ENCODE measurements at regions not wholly inside any gene's neighbourhood (a gene's known extent, or its start where the extent isn't known, plus 50 kb on each side); places are given as distances from the start of the nearest gene placed in this dataset.

DNA sequence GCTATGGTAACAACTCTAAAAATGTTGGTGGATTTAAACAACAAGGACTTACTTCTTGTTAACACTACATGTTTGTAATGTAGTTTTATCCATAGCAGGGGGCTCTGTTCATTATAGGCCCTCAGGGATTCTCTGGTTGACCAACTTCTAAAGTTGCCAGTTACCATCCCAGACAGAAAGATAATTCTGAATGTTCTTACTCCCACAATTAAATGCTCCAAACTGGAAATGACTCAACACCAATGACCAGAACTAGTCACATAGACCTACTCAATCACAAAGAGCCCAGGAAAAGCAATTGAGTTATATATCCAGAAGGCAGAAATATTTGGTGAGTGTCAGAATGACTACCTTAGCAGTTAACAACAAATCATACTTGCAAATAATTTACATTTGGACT is 199.3 kb upstream of the UMPS start:
- Mint-ChIP-seq H3K4me1 (no peaks in the 10 kb centered on the region), H3K27ac (no peak overlapping the region), H3K9me3 (no peaks in the 10 kb centered on the region), H3K27me3 (ENCODE audit: low read depth, poor library complexity) (peaks cover 5% of the 10 kb centered on the region), H3K4me3 (no peak overlapping the region), H3K36me3 (ENCODE audit: low read depth) (peaks cover 23% of the 10 kb centered on the region)
- no peak for DNase-seq
- TF ChIP-seq, protein P1, sequence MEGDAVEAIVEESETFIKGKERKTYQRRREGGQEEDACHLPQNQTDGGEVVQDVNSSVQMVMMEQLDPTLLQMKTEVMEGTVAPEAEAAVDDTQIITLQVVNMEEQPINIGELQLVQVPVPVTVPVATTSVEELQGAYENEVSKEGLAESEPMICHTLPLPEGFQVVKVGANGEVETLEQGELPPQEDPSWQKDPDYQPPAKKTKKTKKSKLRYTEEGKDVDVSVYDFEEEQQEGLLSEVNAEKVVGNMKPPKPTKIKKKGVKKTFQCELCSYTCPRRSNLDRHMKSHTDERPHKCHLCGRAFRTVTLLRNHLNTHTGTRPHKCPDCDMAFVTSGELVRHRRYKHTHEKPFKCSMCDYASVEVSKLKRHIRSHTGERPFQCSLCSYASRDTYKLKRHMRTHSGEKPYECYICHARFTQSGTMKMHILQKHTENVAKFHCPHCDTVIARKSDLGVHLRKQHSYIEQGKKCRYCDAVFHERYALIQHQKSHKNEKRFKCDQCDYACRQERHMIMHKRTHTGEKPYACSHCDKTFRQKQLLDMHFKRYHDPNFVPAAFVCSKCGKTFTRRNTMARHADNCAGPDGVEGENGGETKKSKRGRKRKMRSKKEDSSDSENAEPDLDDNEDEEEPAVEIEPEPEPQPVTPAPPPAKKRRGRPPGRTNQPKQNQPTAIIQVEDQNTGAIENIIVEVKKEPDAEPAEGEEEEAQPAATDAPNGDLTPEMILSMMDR (IDR thresholded peaks at IDR 0.05), result no peak

DNA sequence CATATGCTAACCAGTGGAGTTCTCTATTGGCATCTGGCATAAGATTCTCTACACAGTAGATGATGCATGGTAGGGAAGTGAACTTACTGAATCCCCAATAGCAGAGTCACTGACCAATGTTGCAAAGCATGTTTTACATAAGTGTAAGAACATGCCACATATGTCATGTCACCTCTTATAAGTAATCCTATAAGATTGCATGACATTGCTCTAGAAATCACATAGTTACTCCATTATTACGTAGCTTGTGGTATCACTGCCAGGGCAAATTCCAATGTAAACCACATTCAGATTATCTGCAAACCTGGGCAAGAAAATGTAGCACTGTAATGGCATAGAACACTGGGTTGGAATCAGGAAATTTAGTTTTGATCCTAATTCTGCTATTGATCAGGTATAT is 198.2 kb upstream of the UMPS start:
- H3K27me3 Mint-ChIP-seq (ENCODE audit: low read depth, poor library complexity), result peaks cover 3% of the 10 kb centered on the region
- DNase-seq, result no peak
- H3K4me1 Mint-ChIP-seq, result no peaks in the 10 kb centered on the region
- peaks cover 17% of the 10 kb centered on the region for H3K36me3 Mint-ChIP-seq (ENCODE audit: low read depth)
- H3K4me3 Mint-ChIP-seq, result no peak overlapping the region
- no peak overlapping the region for H3K27ac Mint-ChIP-seq
- H3K9me3 Mint-ChIP-seq, result no peaks in the 10 kb centered on the region
- TF ChIP-seq, protein P1 (IDR thresholded peaks at IDR 0.05), result no peak

DNA sequence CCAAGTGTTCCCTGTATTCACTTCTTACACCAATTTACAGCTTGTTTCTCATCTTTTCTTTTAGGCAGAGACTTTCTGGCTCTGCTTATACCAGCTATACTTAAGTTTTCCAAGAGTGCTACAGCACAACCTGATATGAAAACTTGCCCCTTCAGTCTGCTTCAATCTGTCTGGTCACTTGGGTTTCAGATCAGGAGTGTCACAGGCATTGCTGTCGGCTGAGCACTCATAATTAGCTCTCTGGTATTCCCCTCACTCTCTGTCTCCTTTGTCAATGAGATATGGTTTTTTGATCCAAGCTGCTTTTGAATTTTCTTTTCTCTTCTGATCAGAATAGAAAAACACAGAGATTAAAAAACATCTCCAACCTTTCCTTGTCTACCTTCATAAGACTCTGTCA is 194.9 kb upstream of the UMPS start:
- Mint-ChIP-seq H3K9me3 (no peaks in the 10 kb centered on the region), H3K4me3 (no peak overlapping the region), H3K27ac (no peak overlapping the region), H3K4me1 (no peaks in the 10 kb centered on the region), H3K36me3 (ENCODE audit: low read depth) (peaks cover 6% of the 10 kb centered on the region), H3K27me3 (ENCODE audit: low read depth, poor library complexity) (peaks cover 2% of the 10 kb centered on the region)
- TF ChIP-seq, protein P1 (IDR thresholded peaks at IDR 0.05), result no peak
- DNase-seq, result no peak

DNA sequence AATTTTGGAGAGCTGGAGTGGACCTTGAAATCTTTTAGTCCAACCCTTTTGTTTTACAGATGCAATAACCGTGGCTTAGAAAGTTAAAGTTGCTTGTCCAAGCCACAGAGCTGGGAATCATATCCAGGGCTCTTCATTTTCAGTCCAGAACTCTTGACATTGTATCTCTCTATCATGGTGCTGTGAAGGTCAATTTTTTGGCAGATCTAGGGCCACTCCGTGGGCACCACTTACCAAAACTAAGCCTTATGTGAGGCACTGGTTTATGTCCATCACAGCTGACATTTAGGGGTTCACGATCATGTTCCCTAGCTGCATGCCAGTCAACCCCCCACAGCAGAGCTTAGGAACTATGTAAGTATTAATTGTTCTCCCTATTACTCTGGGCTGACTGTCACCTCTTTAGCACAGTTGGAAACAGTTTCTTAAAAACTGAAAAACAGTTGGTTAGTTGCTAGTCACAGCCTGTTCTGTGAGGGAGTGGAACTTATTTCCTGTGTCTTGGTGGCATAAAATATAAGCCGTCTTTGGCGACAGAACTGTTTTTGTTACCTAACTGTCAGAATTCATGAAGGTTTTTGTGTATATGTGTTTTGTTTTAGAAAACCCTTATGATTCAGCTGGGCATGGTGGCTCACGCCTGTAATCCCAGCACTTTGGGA is 189.6 kb upstream of the UMPS start:
- Mint-ChIP-seq H3K4me3 (no peak overlapping the region), H3K9me3 (no peaks in the 10 kb centered on the region), H3K27ac (no peak overlapping the region), H3K36me3 (ENCODE audit: low read depth) (peaks cover 6% of the 10 kb centered on the region), H3K4me1 (peaks cover 4% of the 10 kb centered on the region), H3K27me3 (ENCODE audit: low read depth, poor library complexity) (no peaks in the 10 kb centered on the region)
- DNase-seq, result no peak
- TF ChIP-seq, protein P1 (IDR thresholded peaks at IDR 0.05), result no peak

DNA sequence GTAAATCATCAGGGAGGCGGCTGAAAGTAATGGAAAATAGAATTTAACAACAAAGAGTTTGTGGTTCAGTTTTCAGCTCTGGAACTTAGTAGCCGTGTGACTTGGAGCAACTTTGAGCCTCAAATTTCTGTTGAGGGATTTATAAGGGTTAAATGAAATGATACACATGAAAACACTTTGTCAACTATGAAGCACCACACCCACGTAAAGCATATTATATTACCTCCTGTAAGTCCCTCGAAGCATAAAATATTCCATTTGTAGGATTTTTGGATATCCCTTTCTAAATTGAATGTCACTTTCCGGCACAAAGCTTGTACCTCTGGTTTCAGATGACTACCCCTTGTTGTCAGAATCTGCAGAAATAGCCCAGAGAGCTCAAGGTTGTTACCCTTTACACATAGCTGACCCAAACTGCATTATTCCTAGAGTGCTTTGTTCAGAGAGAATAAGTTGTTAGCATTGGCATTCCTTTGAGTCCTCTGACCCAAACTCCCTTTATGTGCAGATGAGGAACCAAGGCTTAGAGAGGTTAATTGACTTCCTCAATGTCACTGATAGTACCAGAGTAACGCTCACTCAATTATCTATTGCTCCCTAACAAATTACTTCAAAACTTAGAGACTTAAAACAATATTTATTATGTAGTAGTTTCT is 187.9 kb upstream of the UMPS start:
- TF ChIP-seq, protein P1 (IDR thresholded peaks at IDR 0.05), result no peak
- Mint-ChIP-seq H3K27me3 (ENCODE audit: low read depth, poor library complexity) (no peaks in the 10 kb centered on the region), H3K4me1 (peaks cover 4% of the 10 kb centered on the region), H3K36me3 (ENCODE audit: low read depth) (peaks cover 4% of the 10 kb centered on the region), H3K4me3 (no peak overlapping the region), H3K27ac (no peak overlapping the region), H3K9me3 (no peaks in the 10 kb centered on the region)
- DNase-seq, result no peak

DNA sequence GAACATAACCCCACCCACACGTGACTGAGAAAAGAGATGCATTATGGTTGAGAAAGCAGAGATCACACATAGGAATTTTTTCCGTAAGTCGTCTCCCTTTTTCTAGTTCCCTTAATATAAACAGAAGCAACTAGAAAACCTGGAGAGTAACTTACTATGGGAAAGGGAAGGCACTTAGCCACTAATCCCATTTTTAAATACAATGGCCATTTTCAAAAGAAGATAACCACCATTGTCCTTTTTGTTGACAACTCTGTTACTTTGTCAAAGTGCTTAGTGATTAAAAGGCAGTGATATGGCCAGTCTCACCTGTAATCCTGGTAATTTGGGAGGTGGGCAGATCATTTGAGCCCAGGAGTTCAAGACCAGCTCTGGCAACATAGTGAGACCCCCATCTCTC is 184.4 kb upstream of the UMPS start:
- Mint-ChIP-seq H3K4me3 (no peak overlapping the region), H3K9me3 (no peaks in the 10 kb centered on the region), H3K27me3 (ENCODE audit: low read depth, poor library complexity) (peaks cover 3% of the 10 kb centered on the region), H3K36me3 (ENCODE audit: low read depth) (peaks cover 4% of the 10 kb centered on the region), H3K4me1 (peaks cover 4% of the 10 kb centered on the region), H3K27ac (no peak overlapping the region)
- DNase-seq, result no peak
- TF ChIP-seq, protein P1 (IDR thresholded peaks at IDR 0.05), result no peak

Data from nephron progenitor cell (in vitro differentiated cells).